K562 (cell line): ENCODE measurements at regions not wholly inside any gene's neighbourhood (a gene's known extent, or its start where the extent isn't known, plus 50 kb on each side); places are given as distances from the start of the nearest gene placed in this dataset.
A peak's percentile ranks its signal among the peaks of the same experiment; 100 is the strongest.
"Not testable (repeated sequence)": the region's sequence is repeated elsewhere in the genome, so short reads cannot be mapped to it uniquely, and the experiment has no call there.

Source experiments
- ATAC-seq: fragments of 200-7000 bp; cut with Tn5 transposase; 3 replicates; pipeline ENCODE4 v1.9.1; 2020; ENCODE audit warnings: moderate library complexity
- BruUV-seq: library from RNA; stranded (reverse); fragments of 400-500 nt; replicated peaks from 2 replicates; lab custom pipeline; 2021; lab: Mats Ljungman, UMichigan
- CTCF ChIA-PET: fragments of 300-600 bp; formaldehyde crosslinking; extraction: SDS; loops from one replicate; lab custom pipeline; 2021; ENCODE audit warnings: low intra/inter-chr PET ratio; lab: Yijun Ruan, JAX
- POLR2A ChIA-PET: fragments of 300-600, 350-650 bp; sonication (Branson Sonifier 250); formaldehyde crosslinking; extraction: SDS; loops from one replicate; lab custom pipeline; 2021; ENCODE audit warnings: antibody characterized with exemption, inconsistent platforms; lab: Yijun Ruan, JAX
- DNase-seq, 4 experiments: peaks; one replicate each; pipeline versions ENCODE4 v3.0.0 to v3.0.0-alpha.2; 2011 to 2018; ENCODE audit warnings: low spot score in 3 of 4, mixed read lengths in 3 of 4; ENCODE audit errors: extremely low read depth in 1 of 4
- FAIRE-seq: peaks from 2 replicates; lab custom pipeline; 2011; peaks lifted over from hg19 to GRCh38; lab: Jason Lieb, UNC
- H2AFZ ChIP-seq: 2 replicates; pipeline ENCODE4 v1.6.0; 2011; ENCODE audit warnings: low read depth, low read length, control low read depth, inconsistent platforms
- H3K27ac ChIP-seq: fragments of 200-600 bp; 3 replicates; pipeline ENCODE4 v1.8.0; 2011; ENCODE audit warnings: low read depth, mild to moderate bottlenecking, control low read depth, inconsistent platforms, low read length, moderate library complexity, mixed read lengths; ENCODE audit errors: extremely low read depth
- H3K27me3 ChIP-seq, 2 experiments: fragments of 300-600 bp in 1 of 2; 2 replicates in 1 of 2; 3 replicates in 1 of 2; pipeline versions ENCODE4 v1.6.0 to v1.8.0; 2011; ENCODE audit warnings: inconsistent platforms in 2 of 2, low read length in 2 of 2, mild to moderate bottlenecking in 1 of 2, mixed read lengths in 1 of 2, moderate library complexity in 1 of 2; ENCODE audit not compliant: control insufficient read depth in 2 of 2, insufficient read depth in 2 of 2
- H3K36me3 ChIP-seq: fragments of 300-600 bp; 3 replicates; pipeline ENCODE4 v1.8.0; 2011; ENCODE audit warnings: mild to moderate bottlenecking, low read length, inconsistent platforms; ENCODE audit not compliant: control insufficient read depth, insufficient read depth
- H3K4me1 ChIP-seq, 2 experiments: fragments of 200-600 bp in 1 of 2; replicated peaks in 1 of 2; 2 replicates in 1 of 2; 3 replicates in 1 of 2; pipeline versions ENCODE4 v1.5.1 to v1.8.0; 2011; ENCODE audit warnings: inconsistent platforms in 2 of 2, low read length in 2 of 2, mild to moderate bottlenecking in 1 of 2, mixed read lengths in 1 of 2, moderate library complexity in 1 of 2; ENCODE audit not compliant: control insufficient read depth in 2 of 2, insufficient read depth in 2 of 2
- H3K4me2 ChIP-seq: 2 replicates; pipeline ENCODE4 v1.6.1; 2011; ENCODE audit warnings: low read length, control low read depth, inconsistent platforms, mixed read lengths; ENCODE audit not compliant: insufficient read depth
- H3K4me3 ChIP-seq: fragments of 200-600 bp; sonication (generic), shearing (Covaris generic); 2 replicates; pipeline ENCODE4 v1.5.1; 2016; ENCODE audit warnings: control low read depth, inconsistent platforms
- H3K79me2 ChIP-seq: fragments of 200-600 bp; 3 replicates; pipeline ENCODE4 v1.8.0; 2011; ENCODE audit warnings: low read length, inconsistent platforms; ENCODE audit not compliant: control insufficient read depth, insufficient read depth
- H3K9ac ChIP-seq, 2 experiments: 2 replicates each; pipeline versions ENCODE4 v1.6.0 to v1.6.1; 2011; ENCODE audit warnings: low read depth in 2 of 2, low read length in 2 of 2, control low read depth in 1 of 2, inconsistent platforms in 1 of 2, mild to moderate bottlenecking in 1 of 2, mixed read lengths in 1 of 2; ENCODE audit not compliant: insufficient read depth in 1 of 2
- H3K9me1 ChIP-seq: one replicate; pipeline ENCODE4 v1.6.0; 2011; ENCODE audit warnings: inconsistent platforms, mild to moderate bottlenecking, low read length, moderate library complexity; ENCODE audit not compliant: control insufficient read depth, insufficient read depth
- H3K9me3 ChIP-seq: replicated peaks from 2 replicates; pipeline ENCODE4 v1.5.1; 2011; ENCODE audit warnings: low read depth, low read length, inconsistent platforms; ENCODE audit not compliant: control insufficient read depth, insufficient read depth
- H4K20me1 ChIP-seq: replicated peaks from 2 replicates; pipeline ENCODE4 v1.6.1; 2011; ENCODE audit warnings: low read length, inconsistent platforms, mixed read lengths; ENCODE audit not compliant: control insufficient read depth, insufficient read depth
- C11orf30 ChIP-seq: fragments of 450-650 bp; IDR thresholded peaks from 2 replicates; pipeline ENCODE4 v1.6.1; 2016; ENCODE audit warnings: low read depth, mild to moderate bottlenecking
- MAFF ChIP-seq: IDR thresholded peaks from 2 replicates; pipeline ENCODE4 v1.6.1; 2012; ENCODE audit warnings: low read length, improper control_type of control experiment
- MAFG ChIP-seq: fragments of 450-650 bp; conservative IDR thresholded peaks from 2 replicates; pipeline ENCODE4 v1.6.1; 2016; ENCODE audit warnings: missing genetic modification characterization, missing compliant biosample characterization
- MAFK ChIP-seq: IDR thresholded peaks from 2 replicates; pipeline ENCODE4 v1.6.1; 2011; ENCODE audit warnings: low read length, improper control_type of control experiment
- RAD21 ChIP-seq, 2 experiments: fragments of 250-450 bp in 1 of 2; fragments of 450-650 bp in 1 of 2; sonication (Bioruptor Pico) in 1 of 2; formaldehyde crosslinking in 1 of 2; IDR thresholded peaks in 1 of 2; conservative IDR thresholded peaks in 1 of 2; 2 replicates each; pipeline versions ENCODE4 v1.4.0 to v1.8.0; 2020 to 2022; ENCODE audit warnings: mild to moderate bottlenecking in 2 of 2, moderate library complexity in 1 of 2
- ZNF316 ChIP-seq: fragments of 450-650 bp; IDR thresholded peaks from 2 replicates; pipeline ENCODE4 v1.6.1; 2016
- WGBS: fragments of 100-300 bp; shearing (Covaris generic); methylation state at CpG from one replicate; pipeline ENCODE4 v1.1.6; 2016; ENCODE audit warnings: low coverage, mixed read lengths; ENCODE audit not compliant: insufficient coverage; ENCODE audit errors: missing lambda C conversion rate; 5-methylcytosine and 5-hydroxymethylcytosine counted together
- in situ Hi-C: fragments of 300-500 bp; cut with MboI; formaldehyde crosslinking; loops from 4 replicates; pipeline ENCODE4 v1.15.0; 2018; ENCODE audit warnings: inconsistent platforms, mixed read lengths
- intact Hi-C: fragments of 100-400 bp; cut with micrococcal nuclease; formaldehyde crosslinking; loops from 2 replicates; pipeline ENCODE4 v1.14.2; 2022
- TF ChIP-seq, protein P1 (sequence below), 3 experiments: IDR thresholded peaks in 2 of 3; conservative IDR thresholded peaks in 1 of 3; 2 replicates each; pipeline ENCODE4 v1.5.1; 2011 to 2012; ENCODE audit warnings: low read length in 3 of 3, mild to moderate bottlenecking in 3 of 3, control low read depth in 2 of 3, improper control_type of control experiment in 1 of 3, inconsistent platforms in 1 of 3, low read depth in 1 of 3, mixed read lengths in 1 of 3, moderate library complexity in 1 of 3; ENCODE audit not compliant: insufficient read depth in 2 of 3

DNA sequence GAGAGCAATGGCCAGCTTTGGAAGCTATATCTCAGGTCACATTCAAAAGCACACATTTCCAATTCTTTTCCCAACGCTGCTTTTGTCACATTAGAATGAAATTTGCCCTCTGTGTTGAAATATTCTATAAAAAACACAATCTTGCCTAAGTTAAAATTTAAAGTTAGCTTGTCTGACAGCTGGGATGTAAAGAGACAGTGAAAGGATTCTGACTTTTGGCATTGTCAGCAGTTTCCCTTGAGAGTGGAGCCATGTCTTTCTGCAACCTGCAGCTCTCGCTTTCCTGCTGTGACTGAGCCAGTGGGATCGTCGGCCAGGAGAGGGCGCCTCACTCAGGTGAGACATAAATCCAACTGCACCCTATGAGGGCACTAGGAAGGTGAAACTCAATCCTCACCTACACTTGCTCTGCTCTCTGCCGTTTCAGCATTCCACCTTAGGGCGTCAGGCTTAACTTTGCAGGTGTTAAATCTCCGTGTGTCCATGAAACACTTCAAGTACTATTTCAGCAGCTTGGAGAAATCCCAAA, 537.9 kb downstream of the TUBA3C start:
- 0% methylated on average over 4 of the region's 8 CpGs for WGBS
- in situ Hi-C loops, H3K9me3 ChIP-seq, H3K36me3 ChIP-seq, H3K27me3 ChIP-seq, H3K9ac ChIP-seq, intact Hi-C loops, POLR2A ChIA-PET, H3K4me1 ChIP-seq, H2AFZ ChIP-seq, ATAC-seq, CTCF ChIA-PET, H3K27ac ChIP-seq, H4K20me1 ChIP-seq, H3K4me3 ChIP-seq, H3K9me1 ChIP-seq, BruUV-seq, H3K79me2 ChIP-seq, FAIRE-seq, H3K4me2 ChIP-seq: not testable (repeated sequence)
- TF ChIP-seq MAFG (tag) (0 out of 2 replicates have a peak, but pooled peaks have one; percentile 11), RAD21 (CRISPR knock-in tag; conservative IDR thresholded peaks at IDR 0.05 in 1 of 2, IDR thresholded peaks at IDR 0.05 in 1 of 2) (peak in 1 of 2 experiments; percentile 13; a peak in 1 of 4 replicates), ZNF316 (peak; percentile 41), MAFF (peak; percentile 11; the same call in 1 of the 2 replicates), MAFK (peak; percentile 32; the same call in 1 of the 2 replicates), C11orf30 (peak; percentile 28; the same call in 1 of the 2 replicates)
- TF ChIP-seq, protein P1, sequence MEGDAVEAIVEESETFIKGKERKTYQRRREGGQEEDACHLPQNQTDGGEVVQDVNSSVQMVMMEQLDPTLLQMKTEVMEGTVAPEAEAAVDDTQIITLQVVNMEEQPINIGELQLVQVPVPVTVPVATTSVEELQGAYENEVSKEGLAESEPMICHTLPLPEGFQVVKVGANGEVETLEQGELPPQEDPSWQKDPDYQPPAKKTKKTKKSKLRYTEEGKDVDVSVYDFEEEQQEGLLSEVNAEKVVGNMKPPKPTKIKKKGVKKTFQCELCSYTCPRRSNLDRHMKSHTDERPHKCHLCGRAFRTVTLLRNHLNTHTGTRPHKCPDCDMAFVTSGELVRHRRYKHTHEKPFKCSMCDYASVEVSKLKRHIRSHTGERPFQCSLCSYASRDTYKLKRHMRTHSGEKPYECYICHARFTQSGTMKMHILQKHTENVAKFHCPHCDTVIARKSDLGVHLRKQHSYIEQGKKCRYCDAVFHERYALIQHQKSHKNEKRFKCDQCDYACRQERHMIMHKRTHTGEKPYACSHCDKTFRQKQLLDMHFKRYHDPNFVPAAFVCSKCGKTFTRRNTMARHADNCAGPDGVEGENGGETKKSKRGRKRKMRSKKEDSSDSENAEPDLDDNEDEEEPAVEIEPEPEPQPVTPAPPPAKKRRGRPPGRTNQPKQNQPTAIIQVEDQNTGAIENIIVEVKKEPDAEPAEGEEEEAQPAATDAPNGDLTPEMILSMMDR (IDR thresholded peaks at IDR 0.05 in 2 of 3, conservative IDR thresholded peaks at IDR 0.05 in 1 of 3; ENCODE audit: insufficient read depth in 2 of 3, low read depth in 1 of 3, low read length in 3 of 3) = peak in 2 of 3 experiments; percentile 20 to 24; a peak in 2 of 6 replicates
- peak in 3 of 4 experiments; percentile 0 to 25 (median 1) for DNase-seq

DNA sequence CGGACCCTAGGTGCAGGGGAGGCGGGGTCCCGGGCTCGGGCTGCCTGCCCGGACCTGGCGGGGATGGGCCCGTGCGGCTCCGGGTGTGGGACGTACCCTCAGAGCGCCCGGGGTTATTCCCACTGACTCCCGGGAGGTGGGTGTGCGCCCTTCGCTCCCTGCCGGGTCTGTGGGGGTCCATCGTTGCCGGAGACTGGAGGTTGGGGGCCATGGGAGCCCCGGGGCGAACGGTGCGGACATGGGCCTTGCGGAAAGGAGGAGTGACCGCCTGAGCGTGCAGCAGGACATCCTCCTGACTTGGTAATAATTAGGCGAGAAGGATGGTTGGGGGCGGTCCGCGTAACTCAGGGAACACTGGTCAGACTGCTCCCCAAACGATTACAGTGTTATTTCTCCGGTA, 552.7 kb downstream of the TUBA3C start:
- H3K9me1 ChIP-seq, H3K4me1 ChIP-seq, POLR2A ChIA-PET, H2AFZ ChIP-seq, BruUV-seq, H3K27ac ChIP-seq, intact Hi-C loops, ATAC-seq, H3K9me3 ChIP-seq, in situ Hi-C loops, H3K27me3 ChIP-seq, H4K20me1 ChIP-seq, FAIRE-seq, DNase-seq, H3K4me2 ChIP-seq, H3K4me3 ChIP-seq, CTCF ChIA-PET, H3K9ac ChIP-seq, H3K36me3 ChIP-seq, H3K79me2 ChIP-seq: not testable (repeated sequence)
- 18% methylated on average over 5 of the region's 31 CpGs for WGBS
